T1000 (cell line): ENCODE measurements at regions not wholly inside any gene's neighbourhood (a gene's known extent, or its start where the extent isn't known, plus 50 kb on each side); places are given as distances from the start of the nearest gene placed in this dataset.

Experiments
- DNase-seq: peaks from one replicate; lab custom pipeline; 2025; ENCODE audit warnings: mixed read lengths; lab: John Stamatoyannopoulos, UW

DNA sequence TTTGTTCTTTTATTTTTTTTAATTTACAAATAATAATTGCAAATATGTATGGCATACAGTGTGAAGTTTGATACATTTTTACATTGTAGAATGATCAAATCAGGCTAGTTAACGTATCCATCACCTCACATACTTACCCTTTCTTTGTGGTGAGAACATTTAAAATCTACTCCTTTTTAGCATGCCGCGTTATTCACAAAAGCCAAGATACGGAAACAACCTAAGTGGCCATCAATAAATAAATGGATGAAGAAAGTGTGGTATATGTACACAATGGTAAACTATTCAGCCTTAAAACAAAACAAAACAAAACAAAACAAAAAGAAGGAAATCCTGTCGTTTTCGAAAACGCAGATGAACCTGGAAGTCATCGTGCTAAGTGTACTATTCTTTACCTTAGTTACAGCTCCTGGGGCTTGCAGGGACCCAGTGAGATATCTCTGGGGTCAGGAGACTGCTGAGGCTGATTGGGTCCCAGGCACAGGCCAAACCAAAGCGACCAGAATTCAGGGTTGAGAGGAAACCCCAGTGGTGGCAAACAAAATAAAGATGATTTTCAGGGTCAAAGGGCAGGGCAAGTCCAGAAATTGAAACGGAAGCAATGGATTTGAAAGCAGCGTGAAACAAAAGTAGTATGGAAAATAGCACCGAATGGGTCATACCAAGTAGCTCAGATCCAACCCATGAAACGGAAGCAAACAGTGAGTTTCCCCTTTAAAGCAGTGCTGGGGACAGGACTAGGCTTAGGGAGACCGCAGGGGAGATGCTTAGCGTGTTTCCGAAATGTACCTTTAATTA lies 188.2 kb downstream of the PLPP3 start:
- DNase-seq, result no peak

DNA sequence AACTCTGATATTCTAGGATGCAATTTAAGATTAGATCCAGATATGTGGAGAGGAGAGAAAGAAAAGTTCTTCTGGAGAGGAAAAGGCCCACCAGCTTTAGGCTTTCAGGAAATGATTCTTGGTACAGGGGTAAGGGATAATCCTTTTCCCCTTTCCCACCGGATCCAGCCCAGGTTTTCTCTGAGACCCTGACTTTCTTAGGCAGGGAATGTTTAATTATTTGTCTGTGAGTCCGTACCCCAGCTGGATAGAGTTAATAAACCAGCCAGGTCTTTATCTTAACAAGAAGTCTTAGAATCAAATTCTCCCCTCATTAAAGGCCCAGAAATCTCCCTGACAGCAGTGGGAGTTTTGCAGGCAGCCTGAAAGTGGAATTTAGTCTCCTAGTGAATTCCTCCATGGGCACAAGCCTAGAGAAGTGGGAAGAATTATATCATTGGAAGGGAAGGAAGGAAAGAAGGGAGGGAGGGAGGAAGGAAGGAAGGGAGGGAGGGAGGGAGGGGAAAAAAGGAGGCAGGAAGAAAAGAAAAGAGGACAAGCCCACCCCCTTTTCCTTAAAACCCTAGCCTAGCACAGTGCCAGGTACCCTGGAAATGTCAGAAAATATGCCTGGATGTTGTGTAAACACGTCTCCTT lies 189.0 kb downstream of the PLPP3 start:
- DNase-seq, result no peak

DNA sequence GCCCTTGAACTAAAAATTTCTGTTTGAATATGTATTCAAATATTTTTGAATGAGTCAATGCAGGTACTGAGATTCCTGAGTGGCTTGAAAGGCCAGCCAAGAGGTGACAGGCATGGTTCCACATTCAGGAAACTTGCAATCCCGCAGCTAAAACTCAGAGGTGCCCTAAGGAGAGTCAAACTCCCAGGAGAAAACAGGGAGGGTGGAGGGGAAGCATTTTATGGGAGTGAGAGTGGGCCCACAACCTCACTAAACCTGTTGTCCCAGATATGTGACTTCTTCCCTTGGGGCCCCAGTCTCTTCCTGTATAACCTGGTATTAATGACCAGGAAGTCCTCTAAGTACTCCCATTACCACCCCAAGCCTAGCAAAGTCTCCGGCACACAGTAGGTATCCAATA lies 189.6 kb downstream of the PLPP3 start:
- DNase-seq, result no peak

DNA sequence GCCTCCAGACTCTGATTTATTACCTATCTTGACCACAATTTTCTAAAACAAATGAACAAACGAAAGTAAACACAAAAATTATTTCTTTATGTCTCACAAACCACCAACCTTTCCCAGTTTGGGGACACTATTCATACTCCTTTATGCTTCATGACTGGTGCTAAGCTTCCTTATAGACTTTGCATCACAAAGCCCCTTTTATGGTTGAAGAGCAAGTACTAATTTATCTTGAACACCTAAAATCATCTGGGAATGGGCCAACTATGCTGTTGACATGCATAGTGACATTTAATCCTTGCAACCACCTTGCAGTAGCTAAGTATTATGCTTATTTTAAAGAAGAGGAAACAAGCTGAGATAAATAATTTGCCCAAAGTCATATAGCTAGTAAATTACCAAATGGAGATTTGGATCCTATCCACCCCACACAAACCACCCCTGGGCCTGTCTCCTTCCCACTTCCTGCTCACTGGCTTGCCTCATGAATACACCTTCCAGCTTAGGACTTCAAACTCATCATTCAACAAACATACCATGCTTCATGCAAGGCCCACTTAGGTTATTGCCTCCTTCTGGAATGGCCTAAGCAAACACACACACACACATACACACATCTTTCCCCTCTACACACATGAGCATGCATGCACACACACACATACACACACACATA lies 192.2 kb downstream of the PLPP3 start:
- no peak for DNase-seq

DNA sequence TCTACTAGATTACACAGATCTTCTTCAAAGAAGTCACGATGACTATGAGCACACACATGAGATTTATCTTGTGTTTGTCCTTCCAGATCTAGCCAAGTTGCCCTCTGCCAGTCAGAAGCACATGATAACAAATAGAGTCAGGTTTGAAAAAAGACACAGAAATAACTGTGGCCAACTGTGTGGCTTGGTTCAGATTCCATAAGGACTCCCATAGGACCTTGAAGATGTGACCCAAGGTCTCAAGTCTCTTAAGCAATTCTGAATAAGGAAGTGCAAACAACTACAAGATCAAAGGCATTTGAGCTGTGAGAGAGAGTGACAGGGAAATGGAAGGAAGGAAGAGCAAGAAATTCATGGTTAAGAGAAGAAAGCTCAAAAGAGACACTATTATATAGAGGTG lies 194.0 kb downstream of the PLPP3 start:
- DNase-seq, result no peak

DNA sequence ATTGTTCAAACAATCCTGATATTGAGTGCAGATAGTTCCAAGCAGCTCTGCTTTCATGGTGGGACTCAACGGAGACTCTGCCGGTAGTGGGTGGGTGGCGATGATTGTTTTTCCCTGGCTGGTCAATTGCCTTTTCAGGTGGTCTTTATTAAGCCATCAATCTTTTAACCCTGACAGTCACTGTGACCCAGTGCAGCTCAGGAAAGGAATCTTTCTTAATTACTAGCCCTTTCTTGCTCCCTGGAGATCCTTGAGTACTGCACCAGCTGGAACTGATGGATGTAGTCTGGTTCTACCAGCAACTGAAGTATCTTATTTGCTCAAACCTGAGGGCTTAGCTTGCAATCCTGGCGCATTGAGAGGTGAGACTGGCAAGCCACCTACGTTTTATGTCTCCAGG lies 196.4 kb downstream of the PLPP3 start:
- no peak for DNase-seq

DNA sequence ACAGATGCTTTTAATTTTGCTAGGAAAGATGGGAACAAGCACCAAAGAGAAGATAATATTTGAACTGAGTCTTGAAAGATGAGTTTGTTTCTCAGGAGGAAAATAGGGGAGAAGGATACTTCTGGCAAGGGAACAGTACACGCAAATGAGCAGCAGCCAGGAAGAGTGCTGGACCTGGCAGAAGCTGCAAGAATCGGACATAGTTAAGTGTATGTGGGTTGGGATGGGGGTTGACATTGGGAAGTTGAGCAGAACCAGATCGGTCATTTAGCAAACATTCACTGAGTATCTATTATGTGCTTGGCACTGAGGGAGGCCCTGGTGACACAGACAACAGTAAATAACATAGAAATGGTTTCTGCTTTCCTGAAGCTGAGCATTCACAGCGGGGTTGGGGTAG lies 198.8 kb downstream of the PLPP3 start:
- no peak for DNase-seq

DNA sequence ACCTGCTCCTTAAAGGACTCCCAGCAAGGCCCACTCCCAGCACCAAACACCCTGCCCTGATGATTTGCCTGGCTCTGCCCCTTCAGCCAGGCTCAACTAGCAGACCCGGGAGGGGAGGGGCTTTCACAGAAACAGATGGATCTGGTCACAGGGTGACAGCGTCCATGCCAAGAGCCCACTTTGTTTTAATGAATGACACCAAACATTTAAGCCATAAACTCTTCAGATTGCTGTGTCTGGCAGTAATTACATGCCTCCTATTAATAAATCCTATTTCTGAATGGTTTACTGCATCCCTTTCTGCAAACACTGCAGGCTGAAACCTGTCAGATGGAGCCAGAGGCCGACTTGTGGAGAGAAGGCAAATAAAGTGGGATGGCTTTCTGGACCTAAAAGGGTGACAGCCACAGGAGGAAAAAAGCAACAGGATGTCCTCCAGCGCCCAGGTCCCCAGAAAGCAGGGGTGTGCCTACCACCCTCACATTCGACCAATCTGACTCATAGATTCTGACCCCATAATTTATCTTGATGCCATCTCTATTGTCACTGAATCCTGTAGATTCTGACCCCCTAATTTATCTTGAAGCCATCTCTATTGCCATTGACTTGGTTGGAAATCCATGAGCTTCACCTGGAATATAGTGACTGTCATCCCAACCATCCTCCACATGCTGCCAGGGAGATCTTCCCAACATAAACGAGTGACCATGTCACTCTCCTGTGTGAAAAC lies 200.9 kb downstream of the PLPP3 start:
- no peak for DNase-seq

DNA sequence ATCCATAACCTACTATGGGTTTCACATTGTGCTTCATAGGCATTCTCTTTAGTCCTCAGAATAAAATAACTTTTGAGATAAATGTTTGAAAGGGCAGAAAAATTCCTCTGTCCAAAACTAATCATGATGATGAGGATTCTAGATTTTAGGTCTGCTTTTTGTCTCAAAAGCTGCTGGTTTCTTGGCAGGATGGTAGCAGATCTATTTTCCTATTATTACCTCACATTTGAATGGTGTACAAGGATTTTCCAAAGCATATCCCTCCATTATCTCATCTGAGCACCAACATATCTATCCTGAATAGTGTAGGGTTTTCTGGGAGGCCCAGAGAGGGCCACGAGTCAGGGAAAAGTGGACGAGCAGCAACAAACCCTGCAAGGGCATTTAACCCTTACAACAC lies 201.9 kb downstream of the PLPP3 start:
- DNase-seq, result no peak

DNA sequence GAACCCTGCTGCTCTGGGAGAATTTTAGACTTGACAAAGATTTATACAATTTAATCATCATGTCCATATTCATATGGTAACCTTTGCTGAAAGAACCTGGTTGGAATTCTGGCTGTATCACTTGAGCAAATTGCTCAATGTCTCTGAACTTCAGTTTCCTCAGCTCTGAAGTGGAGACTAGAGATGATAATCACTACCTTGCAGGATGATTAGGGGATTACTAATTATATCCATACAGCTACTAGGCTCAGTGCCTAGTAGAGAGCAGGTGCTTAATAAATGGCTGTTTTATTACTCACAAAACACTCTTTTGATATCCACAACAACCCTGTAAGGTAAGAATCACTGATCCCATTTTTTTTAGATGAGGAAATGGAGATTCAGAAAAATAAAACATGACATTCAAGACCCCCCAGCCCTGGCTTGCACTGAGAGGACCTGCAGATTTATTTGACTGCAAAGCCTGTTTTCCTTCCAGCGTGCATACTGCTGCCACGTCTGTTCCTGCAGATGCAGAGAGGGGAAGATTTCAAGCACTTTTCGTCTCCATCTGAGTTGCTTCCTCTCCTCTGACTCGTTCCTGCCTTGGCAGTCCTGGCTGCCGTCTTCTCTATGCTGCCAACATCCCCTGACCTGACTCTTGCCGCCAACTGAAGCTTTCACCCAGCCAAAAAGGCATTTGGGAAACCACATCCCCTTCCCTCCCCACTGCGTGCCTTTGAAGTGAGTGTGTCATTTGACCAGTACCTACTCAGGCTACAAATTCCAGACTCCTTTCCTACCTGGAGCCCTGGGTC lies 203.0 kb downstream of the PLPP3 start:
- DNase-seq, result no peak

DNA sequence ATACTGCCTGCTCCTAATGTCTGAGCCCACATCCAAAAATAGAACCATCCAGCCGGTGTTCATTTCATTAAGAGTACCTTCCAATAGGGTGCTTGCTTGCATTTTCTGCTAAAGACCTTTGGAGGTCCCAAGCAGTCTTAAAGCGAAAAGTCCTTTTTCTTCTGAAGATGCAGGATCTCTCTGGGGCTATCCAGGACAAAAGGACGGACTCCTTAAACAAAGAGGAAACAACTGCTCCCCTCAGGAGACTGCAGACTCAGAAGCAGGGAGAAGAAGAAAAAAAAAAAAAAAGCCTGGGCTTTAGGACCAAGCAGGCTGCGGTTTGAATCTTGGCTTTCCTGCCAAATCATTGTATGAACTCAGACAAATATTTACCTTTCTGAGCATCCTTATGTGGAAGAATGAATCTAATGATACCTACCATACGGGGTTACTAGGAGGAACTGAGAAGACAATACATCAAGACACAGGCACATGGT lies 204.0 kb downstream of the PLPP3 start:
- DNase-seq, result no peak

DNA sequence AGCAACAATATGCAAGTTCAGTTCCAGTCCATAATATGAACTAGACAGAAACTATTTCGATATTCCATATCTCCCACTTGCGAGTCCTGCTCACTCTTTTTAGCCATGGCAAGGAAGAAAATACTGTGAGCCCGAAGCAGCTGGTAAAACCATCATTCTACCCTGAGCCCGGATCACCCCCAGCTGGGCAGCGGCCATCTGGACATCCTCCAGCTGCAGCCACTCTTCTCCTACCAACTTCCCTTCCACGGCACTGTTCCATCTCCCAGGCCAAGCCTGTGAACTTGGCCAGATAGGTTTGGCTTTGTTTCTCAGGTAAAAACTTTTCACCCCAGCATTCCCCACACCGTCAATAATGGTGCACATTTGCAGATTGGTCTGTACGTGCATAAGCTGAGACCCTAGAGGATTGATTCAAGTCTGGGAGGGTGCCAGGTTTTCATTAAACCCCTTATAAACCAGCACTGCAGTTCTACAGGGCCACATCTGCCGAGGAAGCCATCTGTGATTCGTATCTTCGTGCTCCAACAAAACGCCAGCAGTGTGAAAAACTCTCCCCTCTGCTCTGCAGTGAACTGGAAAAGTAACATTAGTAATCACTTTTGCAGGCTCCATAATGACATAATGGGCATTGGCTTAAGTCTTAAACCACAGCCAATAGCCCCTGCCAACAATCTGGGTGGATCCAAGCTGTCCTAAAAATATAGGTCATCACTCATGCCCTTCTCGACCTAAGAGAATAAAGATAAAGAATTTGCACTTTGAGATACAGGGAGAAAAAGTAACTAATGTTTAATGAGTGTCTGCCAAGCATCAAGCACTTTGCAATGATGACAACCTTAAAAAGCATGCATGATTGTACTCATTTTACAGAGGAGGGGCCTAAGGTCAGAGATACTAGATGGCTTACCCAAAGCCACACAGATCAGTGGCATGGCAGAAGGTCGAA lies 205.1 kb downstream of the PLPP3 start:
- no peak for DNase-seq

DNA sequence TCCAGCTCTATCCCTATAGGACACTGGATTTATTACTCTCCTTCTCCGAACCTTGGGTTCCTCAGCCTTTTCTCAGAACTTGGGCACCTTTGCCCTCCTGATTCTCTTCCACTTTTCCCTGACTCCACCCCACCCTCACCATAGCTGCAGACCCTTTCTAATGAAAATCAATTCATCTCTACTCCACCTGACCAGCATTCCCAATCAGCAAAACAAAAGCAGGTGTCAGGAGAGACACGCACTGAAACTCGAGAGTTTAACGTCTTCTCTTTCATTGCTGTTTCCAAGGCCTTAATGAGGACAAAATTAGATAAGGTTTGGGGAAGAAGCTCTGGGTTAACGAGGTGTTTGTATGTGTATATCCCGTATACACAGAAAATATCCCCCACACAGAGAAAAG lies 208.8 kb downstream of the PLPP3 start:
- no peak for DNase-seq

DNA sequence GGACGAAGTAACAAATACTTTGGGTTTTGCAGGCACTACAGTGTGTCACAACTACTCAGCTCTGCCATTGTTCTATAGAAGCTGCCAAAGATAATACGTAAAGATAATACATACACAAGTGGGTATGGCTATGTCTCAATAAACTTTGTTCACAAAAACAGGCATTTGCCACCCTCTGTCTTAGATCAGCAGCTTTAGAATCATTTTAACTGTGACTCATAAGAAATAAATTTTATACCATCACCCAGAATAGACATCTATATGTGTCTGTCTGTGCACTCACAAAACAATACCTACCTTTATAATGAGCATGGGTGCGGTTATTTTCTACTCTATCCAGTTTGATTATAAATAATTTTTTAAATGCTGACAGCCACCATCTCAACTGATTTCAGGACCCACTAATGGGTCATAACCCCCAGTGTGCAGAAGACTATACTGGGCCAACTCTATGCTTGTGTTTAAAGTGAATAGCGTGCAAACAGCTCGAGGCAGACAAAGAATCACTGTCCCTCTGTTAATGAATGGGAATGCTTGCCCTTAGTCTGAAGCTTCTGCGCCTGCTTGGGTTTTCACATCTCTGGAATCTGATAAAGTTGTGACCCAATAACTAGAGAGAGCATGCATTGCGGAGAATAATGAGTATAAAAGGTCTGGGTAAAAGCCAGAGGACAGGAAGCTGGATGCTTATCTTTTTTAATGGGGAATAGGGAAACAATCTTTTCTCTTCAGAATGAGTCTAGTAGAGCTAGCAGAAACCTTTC lies 216.2 kb downstream of the PLPP3 start:
- DNase-seq, result no peak

DNA sequence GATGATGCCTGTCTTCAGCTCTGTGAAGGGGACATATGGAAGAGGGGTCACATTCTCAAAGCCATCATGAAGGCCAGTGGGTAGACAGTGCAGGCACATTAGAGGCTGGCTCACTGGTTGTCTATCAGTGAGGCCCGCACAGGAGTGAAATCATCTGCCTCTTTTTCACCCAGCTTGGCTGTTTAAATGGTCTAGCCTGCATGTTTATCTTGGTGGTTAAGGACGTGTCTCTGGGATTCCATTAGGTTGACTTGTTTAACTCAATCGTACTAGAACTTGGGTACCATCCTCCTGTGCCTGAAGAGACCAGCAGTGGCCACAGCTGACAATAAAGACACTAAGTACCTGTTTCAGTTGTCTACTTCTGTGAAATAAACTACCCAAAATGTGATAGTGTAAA lies 219.3 kb downstream of the PLPP3 start:
- no peak for DNase-seq

DNA sequence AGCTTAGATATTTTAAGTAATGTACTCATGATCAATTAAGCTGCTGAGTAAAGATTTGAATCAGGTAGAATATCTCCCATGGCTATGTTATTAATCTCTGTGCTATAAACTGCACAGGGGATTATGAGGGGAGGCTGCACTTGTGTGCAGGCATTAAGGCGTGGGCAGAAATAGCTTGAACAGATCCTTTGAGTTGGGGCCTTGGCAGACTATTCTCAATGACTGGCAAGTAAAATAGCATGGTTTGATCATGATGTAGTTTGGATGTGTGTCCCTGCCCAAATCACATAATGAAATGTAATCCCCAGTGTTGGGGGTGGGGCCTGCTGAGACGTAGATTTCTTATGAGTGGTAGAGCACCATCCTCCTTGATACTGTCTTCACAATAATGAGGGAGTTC lies 220.3 kb downstream of the PLPP3 start:
- DNase-seq, result no peak

DNA sequence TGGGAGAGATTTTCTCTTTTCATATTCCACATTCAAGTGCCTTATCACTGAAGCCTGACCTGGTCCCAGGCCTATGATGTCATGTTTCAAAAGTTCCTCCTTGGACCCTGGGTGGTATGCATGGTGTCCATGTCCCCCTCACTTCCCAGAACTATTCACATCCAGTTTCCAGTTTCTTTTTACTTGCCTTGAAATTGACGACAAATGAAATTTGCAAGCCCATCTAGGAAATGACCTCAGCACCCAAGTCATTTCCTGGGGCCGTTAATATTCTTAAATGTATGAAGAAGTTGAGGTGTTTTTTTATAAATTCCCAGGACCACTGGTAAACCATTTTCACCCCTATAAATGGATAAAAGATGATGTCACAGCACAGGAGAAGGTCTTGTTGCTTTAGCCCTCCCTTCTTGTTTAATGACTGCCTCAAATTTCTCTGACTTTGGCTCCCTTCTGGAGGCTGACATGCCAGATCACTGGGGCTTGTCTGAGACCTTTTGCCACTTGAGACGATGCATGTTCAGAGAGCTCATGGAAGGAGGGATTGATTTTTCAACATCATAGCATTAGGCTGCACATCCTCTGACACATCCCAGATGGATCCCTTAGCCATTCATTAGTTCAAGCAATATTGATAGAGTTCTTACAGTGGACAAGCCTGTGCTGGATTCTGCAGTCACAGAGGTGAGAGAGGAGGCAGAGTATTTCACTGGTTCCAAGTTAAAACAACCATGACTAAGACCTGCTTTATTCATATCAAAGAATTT lies 221.3 kb downstream of the PLPP3 start:
- DNase-seq, result no peak

DNA sequence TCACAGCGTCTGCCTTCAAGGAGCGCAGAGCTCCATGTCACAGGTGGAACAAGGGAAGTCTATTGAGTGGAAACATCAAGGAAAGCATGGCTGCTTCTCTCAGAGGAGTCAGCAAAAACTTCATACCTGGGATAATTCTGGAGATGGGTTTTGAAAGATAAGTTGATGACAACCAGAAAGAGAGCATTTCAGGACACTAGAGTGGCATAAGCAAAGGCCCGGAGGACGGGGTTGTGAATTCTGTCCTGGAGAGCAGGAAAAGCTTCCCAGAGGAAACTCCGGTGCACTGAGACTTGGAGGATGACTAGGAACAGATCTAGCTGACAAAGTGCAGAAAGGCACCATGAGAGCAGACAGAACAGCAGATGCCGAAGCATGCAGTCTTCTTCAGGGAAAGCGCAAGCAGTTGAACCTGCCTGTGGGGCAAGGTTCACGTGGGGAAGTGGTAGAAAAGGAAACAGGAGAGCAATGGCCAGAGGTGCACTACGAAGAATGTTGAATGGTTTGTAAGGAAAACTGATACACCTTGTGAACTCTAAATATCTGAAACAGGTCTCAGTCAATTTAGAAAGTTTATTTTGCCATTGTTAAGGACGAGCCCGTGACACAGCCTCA lies 222.9 kb downstream of the PLPP3 start:
- no peak for DNase-seq

DNA sequence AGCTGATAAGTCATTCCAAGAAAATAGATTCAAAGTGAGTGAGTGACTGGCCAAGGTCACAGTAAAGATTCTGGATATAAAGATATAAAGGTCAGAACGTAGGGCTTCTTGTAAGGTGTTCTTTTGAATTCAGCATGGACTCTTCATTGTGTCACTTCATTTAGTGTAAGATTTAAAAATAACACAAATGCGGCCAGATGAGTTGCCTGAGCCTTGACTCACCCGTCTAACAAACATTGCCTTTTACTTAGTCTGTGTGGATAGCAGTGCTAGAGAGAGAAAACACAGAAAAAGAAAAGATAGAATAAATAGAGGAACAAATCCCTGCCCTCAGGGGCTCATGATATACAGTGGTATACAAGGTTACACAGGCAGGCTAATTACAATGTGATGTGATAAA lies 223.4 kb downstream of the PLPP3 start:
- no peak for DNase-seq
